ENCODE measurements at regions not wholly inside any gene's neighbourhood (a gene's known extent, or its start where the extent isn't known, plus 50 kb on each side); places are given as distances from the start of the nearest gene placed in this dataset.

DNA sequence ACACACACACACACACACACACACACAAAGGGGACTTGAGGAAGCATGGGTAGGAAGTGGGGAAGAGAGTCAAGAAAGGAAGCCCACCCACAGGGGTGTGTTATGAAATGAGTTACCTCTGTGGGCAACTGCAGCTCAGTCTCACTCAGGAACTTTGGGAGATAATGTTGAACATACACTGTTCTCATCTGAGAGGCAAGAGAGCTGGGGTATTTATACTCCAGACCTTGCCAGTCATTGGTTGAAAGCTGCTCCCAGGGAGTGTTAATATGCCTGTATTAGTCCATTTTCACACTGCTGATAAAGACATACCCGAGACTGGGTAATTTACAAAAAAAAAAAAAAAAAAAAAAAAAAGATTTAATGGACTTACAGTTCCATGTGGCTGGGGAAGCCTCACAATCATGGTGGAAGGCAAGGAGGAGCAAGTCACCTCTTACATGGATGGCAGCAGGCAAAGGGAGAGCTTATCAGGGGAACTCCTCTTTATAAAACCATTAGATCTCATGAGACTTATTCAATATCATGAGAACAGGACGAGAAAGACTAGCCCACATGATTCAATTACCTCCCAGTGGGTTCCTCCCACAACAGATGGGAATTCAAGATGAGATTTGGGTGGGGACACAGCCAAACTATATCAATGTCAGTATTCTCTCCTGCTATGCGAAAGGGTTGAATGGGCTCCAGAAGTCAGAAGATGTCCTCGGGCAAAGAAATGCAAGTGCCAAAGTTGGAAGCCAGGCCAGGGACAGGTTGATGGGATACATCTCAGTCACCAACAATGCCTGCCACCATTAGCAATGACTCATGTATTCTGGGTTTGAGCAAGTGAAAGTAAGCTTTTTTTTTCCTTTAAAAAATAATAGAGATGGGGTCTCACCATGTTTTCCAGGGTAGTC is 270.5 kb downstream of the MRTFB start:
- intact Hi-C loops (cut with DNase I), result no loop called here
- no peak for DNase-seq (ENCODE audit: low spot score)

DNA sequence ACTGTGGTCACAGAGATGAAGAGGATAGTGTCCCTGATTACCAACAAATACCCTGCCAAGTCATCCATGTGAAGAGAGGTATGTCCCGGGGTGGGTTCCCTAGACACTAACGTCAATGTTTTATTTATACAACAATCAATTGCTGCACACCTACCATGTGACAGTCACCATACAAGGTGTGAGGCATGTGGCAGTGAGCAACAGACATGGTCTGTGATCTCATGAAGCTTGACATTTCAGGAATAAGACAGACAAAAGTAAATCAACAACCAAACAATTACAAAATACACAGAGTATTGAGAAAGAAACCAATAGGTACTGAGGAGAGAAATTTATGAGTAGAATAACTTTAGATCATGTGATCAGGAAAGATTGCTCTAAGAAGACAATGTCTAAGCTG is 268.6 kb downstream of the MRTFB start:
- intact Hi-C loops (cut with DNase I), result no loop called here
- DNase-seq (ENCODE audit: low spot score), result no peak

DNA sequence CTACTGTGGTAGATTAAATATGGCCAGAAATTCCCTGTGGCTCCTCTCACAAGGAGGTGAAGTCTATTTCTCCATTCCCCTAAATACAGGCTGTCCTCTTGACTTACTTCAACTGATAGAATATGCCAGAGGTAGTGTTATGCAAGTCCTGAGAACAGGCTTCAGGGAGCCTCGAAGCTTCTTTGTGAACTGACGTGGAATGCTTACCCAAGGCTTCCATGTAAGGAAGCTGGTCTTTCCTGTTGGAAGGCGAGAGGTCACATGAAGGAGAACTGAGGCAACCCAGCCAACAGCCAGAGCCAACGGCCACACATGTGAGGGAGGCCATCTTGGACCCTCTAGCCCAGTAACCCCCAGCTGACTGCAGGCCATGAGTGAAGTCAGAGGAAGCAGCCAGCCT is 267.9 kb downstream of the MRTFB start:
- intact Hi-C loops (cut with DNase I), result no loop called here
- no peak for DNase-seq (ENCODE audit: low spot score)

DNA sequence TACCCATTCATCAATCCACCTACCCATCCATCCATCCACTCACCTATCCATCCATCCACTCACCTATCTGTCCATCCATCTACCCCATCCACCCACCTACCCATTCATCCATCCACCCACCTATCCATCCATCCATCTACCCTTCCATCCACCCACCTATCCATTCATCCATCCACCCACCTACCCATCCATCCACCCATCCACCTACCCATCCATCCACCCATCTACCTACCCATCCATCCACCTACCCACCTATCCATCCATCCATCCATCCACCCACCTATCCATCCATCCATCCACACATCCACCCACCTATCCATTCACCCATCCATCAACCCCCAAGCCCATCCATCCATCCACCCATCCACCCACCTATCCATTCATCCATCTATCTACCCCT is 267.1 kb downstream of the MRTFB start:
- intact Hi-C loops (cut with DNase I), result no loop called here

DNA sequence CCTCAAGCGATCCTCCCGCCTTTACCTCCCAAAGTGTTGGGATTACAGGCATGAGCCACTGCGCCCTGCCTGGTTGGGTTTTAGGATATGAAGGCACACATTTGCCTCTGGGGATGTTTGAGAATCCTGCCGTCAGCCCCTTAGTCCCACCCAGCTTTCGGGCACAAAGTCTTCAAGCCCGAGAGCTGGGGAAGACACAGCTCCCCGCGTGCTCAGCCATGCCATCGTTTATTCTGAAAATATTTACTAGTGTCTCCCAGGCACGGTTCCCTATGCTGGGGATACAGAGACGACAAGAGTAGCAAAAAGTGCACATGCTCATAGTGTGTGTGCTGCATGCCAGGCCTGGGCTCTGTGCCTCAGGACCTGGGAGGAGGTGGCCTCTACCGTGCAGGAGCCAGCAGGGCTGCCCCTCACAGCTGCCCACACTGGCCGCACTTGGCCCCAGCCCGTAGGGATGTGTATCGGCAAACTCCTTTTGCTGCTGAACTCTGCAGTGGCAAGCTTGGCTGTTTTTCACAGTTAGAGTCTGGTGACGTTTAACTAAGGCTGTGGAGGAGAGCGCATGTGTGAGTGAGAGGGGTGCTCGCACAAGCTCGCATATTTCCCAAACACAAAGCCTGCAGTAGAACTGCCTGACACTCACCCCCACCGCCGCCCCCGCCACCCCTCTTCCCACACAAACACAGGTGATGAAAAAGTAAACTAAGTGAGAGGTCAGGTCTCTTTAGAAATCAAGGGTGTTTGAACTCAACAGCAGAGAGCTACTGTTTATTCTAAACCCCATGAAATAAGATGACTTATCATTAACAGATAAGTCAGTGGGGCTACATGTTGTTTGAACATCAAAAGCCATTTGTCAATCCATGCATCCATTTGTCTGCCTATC is 266.4 kb downstream of the MRTFB start:
- intact Hi-C loops (cut with DNase I), result no loop called here
- DNase-seq (ENCODE audit: low spot score), result no peak

More for the DNA sequence above, 267.1 kb downstream of the MRTFB start:
- DNase-seq (ENCODE audit: low spot score), result no peak

DNA sequence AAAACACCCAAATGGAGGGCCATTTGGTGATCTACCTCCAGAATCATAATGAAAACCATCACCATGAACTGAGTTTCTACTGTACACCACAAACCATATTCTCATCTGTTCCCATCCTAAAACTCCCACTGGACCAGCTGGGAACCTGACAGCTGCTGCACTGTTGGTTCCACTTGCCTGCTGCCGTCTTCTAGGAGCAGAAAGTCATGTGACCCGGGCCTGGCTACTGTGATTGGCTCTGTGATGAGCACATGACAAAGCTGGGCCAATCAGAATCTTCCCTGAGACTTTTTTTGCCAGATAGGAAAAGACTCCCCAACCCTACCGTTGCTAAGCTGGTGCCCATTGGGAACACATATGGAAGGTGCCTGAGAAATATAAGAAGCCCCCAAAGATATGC is 264.2 kb downstream of the MRTFB start:
- DNase-seq (ENCODE audit: low spot score), result no peak
- intact Hi-C loops (cut with DNase I), result no loop called here

DNA sequence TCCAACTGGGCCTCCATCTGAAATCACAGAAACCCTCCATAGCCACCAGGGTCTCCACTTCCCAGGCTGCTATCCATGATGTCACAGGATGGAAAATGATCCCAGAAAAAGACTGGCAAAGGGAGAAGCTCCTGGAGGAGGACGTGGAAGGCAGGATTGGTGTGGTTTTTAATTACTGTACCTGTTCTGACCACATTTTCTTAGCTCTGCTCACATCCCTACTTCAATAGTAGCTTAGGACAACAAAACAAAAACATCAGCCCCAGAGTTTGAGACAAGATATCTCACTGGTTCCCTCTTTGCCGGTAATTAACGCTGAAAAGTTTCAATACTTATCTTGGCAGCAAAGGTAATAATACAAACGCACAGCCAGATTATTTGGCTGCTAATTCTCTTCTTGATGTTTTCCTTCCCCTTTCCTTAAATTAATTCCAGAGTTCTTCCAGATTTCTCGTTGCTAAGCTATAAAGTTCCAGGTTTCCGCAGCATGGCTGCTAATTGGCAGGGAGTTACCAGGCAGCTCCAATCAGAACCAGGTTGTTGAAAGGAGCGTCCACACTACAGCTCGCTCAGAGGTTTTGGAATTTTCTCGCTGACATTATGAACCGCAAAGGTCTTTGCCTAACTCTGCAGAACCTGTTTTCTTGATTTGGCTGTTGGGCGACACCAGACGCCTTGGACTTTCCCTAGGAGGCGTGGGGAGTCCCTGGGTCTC is 263.4 kb downstream of the MRTFB start:
- intact Hi-C loops (cut with DNase I), result no loop called here
- DNase-seq (ENCODE audit: low spot score), result no peak

DNA sequence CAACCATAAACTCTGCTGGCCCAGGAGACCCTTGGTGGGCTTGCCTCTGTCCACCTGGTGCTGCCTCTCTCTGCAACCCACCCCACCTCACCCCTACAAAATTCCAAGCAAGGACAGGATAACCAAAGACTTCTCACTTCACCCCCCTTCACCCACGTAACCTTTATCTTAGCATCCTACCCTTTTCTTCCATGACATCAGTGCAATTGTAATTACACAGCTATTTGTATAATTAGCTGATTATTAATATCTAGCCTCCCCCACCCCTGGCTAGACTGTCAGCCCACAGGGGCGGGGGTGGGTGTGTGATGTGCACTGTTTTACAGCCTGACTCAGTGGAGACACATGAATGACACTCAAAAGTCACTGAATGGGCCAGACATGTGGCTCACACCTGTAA is 262.2 kb downstream of the MRTFB start:
- intact Hi-C loops (cut with DNase I), result no loop called here
- DNase-seq (ENCODE audit: low spot score), result no peak

DNA sequence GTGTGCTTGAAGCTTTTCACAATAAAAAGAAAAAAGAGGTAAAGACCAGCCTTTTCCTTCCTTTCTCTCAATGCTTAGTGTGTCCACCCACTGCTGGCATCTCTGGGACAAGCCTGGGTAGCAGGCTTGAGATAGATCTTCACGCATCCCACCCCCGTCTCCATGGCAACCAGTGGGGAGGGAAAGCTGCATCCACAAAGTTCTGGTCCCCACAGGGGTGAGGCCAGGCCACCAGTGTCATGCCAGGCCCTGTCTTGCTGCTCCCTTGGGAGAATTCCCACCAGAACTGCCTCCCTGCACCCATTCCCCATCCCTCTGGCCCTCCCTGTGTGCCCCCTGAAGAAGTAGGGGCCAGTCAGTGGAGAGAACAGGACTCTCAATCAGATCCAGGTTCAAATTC is 259.9 kb downstream of the MRTFB start:
- intact Hi-C loops (cut with DNase I), result no loop called here
- DNase-seq (ENCODE audit: low spot score), result no peak

DNA sequence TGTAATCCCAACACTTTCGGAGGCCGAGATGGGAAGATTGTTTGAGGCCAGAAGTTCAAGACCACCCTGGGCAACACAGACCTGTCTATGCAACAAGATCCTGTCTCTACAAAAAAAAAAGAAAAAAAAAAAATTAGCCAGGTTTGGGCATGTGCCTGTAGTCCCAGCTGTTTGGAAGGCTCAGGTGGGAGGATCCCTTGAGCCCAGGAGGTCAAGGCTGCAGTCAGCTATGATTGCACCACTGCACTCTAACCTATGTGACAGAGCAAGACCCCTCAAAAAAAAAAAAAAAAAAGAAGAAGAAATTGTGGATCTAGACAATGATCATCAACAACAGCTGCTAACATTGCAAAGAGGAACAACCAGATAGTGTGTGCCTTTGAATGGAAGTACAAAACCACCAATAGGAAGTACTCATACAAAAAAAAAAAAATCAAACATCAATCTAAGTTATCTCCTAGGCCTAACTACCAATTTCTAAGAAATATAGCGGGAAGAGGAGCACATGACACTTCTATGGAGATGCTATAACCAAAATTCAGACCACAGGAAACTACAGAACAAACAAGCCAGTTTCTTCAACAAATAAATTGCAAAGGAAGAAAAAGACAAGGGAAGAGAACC is 258.7 kb downstream of the MRTFB start:
- intact Hi-C loops (cut with DNase I), result no loop called here
- DNase-seq (ENCODE audit: low spot score), result no peak

DNA sequence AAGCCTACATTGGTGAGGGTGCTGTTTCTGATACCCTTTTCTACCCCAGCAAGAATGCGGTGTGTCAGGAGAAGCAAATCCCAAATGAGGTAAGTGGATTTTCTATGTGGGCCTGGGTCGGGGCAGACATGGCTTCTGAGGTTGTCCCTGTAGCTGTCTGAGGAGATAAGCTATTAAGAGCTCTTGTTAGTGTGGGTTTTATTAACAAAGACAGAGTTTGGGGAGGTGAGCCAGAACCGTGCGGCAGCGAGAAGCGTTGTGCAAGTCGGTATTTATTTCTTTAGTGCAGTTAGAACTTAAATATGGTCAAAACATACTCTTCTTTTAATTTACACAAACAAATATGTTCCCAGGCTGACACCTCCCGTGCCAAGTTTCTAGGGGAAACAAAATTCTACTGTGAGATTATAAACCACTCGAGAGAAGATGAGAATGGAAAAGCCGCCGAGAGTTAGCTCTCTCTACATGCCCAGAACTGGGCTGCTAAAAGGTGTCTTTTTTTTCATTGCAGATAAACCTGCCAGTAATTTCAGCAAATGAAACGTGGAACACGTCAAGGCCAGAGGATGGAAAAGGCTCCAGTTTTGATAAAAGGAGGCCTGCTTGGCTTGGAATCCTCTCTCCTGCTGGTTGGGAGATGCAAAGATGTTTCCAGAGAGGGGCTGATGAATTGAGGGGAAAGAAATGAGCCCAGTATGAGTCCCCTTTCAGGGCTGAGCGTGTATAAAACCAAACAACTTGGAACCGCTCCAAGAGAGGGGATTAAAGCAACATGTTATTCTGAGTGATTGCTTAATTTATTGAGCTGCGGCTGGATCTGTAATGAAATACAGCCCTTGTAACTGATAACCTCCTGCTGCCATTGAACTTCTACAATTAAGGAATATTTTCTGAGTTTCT is 254.6 kb downstream of the MRTFB start:
- intact Hi-C loops (cut with DNase I), result loop anchor here in 1 of 2 donors (2.0 kb wide), 1 partner anchor 39 kb away; no protein-coding TSS in a partner anchor
- DNase-seq (ENCODE audit: low spot score), result no peak

DNA sequence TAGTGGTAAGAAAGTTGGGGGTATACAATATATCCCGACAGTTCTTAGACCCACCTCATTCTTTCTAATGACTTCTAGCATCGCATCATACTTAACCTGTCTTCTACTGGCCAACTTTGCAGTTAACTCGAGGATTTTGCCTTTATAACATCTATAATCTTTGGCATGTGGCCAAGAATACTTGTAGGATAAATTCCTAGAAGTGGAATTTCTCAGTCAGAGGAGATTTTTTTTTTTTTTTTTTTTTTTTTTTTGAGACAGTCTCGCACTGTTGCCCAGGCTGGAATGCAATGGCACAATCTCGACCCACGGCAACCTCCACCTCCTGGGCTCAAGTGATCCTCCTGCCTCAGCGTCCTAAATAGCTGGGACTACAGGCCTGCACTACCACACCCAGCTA is 253.5 kb downstream of the MRTFB start:
- no peak for DNase-seq (ENCODE audit: low spot score)
- intact Hi-C loops (cut with DNase I), result no loop called here

DNA sequence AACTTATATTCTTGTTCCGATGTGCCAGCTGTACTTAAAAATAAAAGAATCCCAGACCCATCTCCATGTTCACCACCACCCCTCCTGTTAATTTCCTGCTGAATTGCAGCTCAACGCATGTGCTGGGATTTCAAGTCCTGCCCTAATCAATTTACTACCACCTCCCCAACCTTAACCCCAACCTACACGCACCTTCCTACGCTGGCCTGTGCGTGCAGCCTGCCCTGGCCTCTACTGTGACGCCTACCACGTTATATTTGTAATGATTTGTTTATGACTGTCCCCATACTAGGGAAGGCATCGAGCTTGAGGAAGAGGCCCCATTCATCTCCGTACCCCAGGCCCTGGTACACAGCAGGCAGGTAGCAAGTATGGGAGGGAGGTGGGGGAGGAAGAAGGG is 251.1 kb downstream of the MRTFB start:
- no peak for DNase-seq (ENCODE audit: low spot score)
- intact Hi-C loops (cut with DNase I), result no loop called here

DNA sequence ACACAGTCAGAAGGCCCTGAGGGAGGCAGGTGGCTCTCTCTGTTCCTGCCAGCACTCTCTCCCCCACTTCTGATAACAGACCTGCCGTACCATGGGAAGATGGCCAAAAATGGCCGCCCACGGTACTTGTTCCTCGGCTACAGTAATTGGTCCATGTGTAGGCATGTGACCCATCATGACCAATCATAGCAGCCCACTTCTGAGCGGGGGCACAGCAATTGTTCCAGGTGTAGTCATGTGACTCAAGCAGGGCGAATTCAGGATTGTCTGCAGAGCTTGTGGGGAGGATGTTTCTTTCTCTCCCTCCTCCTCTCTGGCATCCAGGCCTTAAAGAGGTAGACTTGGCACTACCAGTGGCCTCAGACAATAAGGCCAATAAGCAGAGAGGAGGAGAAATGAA is 250.4 kb downstream of the MRTFB start:
- DNase-seq (ENCODE audit: low spot score), result no peak
- intact Hi-C loops (cut with DNase I), result no loop called here

DNA sequence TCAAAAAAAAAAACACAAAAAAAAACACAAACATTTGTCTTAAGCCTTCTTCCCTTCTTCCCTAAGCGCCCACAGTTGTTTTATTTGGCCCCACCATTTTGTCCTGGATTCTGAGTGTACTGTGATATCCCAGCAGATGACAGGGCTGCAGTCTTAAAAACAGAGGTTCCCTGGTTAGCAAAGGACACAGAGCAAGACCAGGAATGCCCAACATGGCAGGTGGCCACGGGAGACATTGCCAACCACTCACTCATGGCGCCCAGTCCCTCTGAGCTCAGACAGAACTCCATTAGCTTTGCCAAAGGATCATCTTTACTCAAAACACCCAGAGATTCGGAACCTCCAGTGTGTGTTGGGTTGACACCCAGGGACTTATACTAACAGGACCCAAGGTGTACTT is 249.3 kb downstream of the MRTFB start:
- intact Hi-C loops (cut with DNase I), result no loop called here
- DNase-seq (ENCODE audit: low spot score), result no peak

Data from posterior vena cava (tissue), 2 donors.